COR-L47 (cell line): ENCODE measurements at regions not wholly inside any gene's neighbourhood (a gene's known extent, or its start where the extent isn't known, plus 50 kb on each side); places are given as distances from the start of the nearest gene placed in this dataset.
"Not testable (repeated sequence)": the region's sequence is repeated elsewhere in the genome, so short reads cannot be mapped to it uniquely, and the experiment has no call there.

ENCODE experiments used
- DNase-seq: peaks from one replicate; lab custom pipeline; 2025; lab: John Stamatoyannopoulos, UW

DNA sequence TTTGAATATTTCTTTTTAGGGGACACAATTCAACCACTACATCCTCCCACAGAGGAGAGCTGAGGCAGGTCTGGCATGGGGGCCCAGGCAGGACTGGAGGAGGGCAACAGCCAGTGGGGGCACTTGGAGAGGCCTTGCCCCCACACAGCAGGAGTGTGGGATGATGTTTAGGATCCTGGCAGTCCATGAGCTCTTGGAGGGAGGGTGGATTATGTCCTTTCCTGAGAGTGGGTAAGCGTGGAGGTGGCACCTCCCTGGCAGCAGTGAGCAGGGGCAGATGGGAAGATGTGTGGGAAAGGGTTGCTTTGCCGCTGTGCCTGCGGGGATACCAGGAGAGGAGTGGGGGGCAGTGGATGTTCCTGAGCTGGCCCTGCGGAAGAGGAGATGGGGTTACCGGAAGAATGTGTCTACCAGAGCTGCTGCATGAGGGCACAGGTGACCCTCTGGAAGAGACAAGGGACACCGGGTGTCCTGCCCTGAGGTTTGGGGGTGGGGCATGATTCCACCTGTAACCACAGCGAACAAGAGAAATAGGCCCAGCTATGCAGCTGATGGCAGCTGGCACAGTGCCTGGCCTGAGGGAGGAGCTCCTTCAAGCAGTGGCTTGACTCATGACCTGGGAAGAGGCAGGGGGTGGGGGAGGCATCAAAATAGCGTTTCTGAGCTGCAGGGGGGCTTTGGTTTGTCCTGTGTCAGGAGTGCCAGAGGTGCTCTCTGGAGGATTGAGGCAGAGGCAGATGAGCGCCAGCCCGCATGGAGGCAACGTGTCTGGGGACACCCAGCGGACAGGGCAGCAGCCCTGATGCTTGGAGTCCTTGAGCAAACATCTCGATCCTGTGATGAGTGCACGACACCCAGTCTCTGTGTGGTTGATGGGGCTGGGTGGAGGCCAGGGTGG is 123.9 kb upstream of the TMPRSS2 start:
- DNase-seq, result peak; percentile 16

DNA sequence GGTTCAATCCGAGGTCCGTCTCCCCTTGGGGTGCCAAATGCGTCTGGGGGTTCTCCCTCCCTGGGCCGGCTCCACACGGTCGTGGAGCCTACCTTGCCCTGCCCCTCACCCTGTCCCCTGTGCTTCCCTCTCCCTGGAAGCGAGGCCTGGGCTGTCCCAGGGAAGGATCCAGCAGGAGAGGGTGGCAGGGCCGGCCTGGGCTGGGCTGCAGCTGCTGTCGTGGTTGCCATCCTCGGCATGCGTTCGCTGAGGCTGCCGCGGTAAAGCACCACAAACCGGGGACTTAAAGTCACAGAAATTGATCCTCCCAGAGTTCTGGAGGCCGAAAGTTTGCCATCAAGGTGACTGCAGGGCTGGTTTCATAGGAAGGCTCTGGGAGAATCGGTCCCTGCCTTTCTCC is 123.0 kb upstream of the TMPRSS2 start:
- no peak for DNase-seq

DNA sequence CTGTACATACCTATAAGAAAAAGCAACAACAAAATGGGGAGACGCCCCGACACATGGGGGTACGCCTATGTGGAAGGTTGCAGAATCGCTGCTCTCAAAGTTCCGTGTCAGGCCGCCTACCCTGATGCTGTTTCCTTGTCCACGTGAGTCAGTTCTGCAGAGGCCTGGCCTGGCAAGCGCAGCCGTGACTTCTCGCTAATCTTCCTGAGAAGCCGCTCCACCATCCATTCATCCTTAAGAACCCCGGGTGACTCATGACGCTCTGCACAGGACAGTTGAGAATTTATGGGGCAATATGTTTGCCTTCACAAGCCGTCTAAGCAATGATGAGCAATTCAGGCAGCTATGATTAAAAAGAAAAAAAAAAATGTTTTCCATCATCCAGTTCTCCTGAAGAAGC is 122.3 kb upstream of the TMPRSS2 start:
- no peak for DNase-seq

DNA sequence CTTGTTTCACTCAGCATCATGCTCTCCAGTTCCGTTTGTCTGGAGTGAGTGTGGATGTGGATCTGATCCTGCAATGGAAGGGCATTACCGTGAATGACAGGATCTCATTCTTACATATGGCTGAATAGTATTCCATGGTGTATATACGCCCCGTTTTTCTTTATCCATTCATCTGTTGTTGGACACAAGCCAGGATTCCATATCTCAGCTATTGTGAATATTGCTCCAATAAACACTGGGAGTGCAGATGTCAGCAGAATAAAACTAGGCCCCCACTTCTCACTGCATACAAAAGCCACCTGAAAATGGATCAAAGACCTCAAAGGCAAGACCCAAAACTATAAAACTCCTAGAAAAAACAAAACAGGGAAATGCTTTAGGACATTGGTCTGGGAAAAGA is 120.3 kb upstream of the TMPRSS2 start:
- no peak for DNase-seq

DNA sequence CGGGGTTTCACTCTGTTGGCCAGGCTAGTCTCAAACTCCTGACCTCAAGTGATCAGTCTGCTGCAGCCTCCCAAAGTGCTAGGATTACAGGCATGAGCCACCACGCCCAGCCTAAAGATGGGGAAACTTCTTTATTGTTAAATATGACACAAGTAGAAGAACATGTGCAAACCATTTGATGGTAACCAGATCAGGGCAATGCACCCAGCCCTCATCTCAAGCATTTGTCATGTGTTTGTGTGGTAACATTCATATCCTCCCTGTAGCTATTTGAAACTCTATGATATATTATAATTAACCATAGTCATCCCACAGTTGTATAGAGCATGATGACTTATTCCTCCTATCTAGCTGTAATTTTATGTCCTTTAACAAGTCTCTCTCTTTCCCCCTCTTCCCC is 119.5 kb upstream of the TMPRSS2 start:
- DNase-seq, result no peak

DNA sequence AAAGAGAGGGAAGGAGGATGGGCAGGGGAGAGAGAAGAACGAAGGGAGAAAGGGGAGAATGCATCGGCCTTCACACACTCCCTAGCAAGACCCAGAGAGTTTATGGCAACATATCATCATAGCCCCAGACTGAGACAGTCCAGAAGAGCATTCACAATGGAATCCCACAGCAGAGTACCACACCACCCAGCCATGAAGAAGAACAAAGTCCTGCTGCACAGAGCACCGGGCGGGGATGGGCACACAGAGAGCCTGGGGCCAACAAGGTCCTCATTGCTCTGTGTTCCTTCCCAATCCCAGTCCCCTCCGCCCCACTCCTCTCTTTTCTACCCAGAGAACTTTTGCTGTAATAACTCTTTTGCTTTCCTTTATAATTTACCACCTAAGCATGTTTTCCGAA is 118.1 kb upstream of the TMPRSS2 start:
- no peak for DNase-seq

DNA sequence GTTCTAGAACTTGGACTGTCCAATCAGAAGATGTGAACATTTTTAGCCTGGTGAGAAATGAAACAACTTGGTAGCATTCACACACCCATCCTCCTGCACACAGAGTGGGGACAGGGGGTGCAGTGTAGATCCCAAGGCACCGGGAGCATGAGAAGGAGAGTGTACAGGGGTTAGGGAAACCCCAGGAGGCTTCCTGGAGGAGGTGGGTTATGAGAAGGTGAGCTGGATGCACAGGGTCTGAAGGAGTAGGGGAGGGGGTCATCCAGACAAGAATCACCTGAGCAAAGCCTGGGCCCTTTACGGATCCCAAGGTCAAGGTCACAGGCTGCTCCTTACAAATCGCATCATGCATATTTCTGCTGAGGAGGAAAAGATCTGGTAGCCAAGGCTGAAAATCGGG is 117.5 kb upstream of the TMPRSS2 start:
- no peak for DNase-seq

DNA sequence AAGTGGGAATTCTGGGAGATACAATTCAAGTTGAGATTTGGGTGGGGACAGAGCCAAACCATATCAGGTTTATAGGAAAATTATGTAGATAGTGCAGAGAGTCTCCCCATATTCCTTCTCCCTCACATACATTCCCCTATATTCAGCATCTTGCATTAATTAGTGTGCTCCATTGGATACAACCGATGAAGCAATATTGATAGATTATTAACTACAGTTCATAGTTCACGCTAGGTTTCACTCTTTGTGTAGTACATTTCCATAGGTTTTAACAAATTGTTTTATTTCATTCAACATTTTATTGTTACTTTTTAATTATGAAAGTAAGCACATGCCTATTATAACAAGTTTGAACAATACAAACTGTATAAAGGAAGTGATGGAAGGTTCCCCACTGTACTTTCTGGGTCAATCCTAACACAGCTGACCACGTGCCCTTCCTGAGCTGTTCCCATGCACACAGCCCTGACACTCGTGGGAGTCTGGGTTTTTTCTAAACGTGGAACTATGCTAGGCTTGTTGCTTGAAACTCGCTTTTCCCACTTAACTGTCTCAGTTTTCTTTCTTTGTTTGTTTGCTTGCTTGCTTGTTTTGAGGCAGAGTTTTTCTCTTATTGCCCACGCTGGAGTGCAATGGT is 116.8 kb upstream of the TMPRSS2 start:
- no peak for DNase-seq

DNA sequence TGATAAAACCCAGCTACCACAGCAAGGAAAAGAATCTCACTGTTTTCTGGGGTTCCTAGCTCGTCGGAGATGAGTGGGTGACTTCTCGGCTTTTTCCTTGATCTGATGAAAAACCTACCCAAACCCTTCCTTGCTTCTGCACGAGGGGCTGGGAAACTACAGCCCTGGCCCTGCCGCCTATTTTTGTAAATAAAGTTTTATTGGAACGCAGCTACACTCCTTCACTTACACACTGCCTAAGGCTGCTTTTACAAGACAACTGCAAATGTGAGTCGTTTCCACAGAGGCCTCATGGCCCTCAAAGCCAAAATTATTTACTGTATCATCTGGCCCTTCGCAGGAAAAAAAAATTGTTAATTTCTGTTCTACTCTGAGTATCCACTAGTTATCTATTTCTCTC is 116.0 kb upstream of the TMPRSS2 start:
- DNase-seq, result no peak

DNA sequence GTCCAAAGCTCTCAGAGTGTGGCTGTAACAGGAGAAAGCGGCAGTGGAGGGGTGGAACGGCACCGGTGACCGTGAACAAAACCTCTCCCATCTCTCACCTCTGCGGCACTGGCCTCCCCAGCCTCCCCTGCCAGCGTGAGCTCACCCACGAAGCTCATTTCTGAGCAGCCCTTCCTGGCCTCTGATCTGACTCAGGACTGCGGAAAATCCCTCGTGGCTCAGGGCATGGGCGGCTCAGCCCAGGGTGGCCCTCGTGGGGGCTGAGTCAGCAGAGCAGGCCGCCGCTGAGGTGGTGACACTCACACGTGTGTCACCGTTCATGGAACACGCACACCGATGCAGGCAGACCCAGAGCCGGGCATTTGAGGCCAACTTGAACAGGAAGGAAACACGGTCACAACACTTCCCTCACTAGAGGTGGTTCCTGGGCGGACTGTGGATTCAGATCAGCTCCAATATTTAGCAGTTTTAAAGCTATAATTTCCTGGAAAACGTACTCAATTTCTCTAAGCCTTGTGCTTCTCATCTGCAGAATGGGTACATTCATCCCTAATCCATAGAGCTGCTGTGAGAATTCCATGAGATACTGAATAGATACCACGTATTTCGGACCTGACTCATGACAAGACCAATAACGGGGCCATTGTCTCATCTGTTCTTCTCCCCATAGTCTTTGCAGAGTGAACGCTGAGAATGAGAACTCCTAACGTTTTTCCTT is 115.0 kb upstream of the TMPRSS2 start:
- no peak for DNase-seq

DNA sequence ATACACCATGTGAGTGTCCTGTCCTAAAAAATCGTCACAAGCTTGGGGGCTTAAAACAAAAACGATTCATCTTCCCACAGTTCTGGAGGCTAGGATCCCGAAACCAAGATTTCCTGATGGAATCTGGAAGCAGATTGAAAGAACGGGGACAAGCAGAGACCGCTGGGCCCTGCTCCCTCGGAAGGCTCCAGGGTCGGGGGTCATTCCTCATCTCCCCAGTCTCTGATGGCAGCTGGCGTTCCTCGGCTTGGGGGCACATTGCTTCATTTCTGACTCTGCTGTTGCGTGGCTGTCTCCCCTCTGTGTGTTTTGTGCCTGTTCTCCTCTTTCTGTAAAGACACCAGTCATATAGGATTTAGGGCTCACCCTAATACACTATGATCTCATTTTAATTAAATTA is 114.2 kb upstream of the TMPRSS2 start:
- DNase-seq, result no peak

DNA sequence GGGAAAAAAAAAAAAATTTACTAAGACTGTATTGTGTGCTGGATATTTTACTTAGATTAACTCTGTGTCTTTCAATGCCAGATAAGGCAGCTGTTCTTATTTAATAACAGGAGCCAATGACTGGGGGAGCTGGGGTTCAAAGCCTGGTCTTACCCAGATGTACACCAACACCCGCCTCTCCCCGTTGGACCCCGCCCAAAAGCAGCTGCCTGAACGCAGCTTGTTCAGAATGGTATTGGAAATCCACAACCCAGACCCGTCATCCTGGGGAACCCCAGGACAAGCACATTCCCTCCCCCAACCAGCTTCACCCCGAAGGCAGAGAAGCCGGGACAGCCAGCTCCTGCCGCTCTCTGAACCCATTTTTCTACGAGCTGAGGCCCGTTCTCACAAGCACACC is 113.6 kb upstream of the TMPRSS2 start:
- DNase-seq, result no peak

DNA sequence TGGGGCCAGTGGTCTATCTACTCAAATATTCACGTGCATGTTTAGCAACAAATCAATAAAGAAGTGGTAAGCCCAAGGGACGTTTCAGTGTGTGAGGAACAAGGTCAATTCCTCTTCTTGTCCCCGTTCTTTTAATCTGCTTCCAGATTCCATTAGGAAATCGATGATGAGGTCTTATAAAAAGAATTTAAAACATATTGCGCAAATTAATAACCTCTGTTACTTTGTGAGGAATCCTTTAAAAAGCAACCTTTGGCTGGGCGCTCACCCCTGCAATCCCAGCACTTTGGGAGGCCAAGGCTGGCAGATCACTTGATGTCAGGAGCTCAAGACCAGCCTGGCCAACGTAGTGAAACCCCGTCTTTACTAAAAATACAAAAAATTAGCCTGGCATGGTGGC is 113.0 kb upstream of the TMPRSS2 start:
- no peak for DNase-seq

DNA sequence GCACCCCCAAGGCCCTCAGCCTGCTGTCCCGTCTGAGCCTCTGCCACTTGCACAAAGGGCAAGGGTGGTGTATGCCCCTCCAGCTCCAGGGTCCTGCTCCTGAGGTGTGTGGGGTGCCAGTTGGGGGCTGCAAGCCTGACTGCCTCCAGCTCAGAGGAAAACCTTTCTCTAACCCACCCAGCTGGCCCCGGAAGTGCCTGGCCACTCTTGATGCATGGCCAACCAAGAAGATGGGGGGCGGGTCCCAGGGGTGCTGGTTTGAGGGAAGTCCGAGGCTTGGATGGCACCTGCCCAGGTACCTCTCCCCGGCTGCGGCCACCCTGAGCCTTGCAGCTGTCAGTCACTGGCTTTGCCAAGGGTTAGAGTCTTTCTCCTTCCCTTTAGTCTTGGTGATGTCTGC is 112.6 kb upstream of the TMPRSS2 start:
- no peak for DNase-seq

DNA sequence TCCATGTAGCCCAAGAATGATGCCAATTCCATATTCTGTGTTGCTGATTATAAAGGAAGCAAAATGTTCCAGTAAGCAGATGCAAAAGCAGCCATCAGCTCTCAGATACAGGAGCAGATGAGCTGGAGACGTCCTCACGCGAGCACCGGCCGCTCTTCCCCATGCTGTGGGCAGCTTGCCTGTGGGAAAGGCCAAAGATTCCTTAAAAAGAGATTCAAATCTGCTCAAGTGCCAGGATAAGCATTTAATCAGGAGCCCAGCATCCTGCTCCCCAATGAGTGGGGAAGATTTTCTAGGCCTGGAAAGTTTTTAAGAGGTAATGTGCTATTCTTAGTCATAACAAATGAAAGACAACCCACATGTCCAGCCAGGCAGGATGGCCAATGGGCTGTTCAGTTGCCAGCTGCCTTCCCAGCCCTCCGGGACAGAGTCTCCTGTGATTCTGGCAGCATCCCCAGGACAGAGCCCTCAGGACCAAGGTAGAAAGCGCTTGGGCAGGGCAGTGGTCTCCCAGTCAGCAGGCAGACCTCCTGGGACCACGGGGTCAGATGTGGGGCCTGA is 108.2 kb upstream of the TMPRSS2 start:
- no peak for DNase-seq

DNA sequence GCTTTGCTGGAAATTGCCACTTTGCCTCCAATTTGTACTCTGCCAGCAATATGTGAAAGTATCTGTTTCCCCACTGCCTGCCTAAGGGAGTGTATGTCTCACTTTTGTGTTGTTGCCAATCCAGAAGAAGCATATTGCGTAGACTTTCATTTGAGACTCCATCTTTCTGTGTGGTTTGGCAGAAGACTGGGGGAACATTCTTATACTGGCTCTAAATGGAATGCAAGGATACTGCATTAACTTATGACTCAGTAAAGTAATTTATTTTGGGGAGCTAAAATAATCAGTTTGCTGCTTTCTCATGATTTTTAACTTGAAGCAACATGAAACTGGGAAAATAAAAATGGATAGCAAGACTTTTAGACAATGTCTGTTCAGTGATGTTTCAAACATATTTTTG is 107.7 kb upstream of the TMPRSS2 start:
- no peak for DNase-seq

DNA sequence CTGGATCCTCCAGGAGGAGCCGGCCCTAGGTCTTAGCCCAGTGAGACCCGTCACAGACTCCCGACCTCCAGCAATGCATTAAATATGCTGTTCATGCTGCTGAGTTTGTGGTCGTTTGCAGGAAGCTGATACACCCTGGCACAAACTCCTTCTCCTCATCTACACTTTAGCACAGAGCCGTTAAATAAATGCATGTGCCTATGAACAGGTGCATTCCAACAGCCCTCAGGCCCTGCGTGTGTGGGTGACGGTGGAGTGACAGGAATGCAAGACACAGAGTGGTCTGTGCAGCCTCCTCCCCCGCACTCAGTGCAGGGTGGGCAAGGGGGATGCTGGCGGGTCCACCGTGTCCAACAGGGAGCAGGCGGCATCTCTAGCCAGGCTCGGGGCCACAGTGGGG is 106.6 kb upstream of the TMPRSS2 start:
- DNase-seq, result no peak

DNA sequence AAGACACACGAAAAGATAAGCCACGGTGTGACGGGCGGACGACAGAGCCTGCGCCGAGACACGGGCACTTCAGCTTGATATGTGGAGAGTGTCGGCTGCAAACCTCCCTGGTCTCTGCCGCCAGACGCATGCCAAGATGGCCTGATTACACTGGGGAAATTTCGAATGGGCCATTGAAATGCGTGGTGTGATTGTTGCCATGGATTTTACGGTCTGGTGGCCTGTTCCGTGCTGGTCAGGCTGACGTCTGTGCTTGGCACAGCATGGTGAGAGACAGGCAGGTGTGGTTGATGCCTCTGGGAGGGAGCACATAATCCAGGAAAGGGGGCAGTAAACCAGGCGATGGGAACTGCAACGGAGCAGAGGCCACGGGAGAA is 105.6 kb upstream of the TMPRSS2 start:
- DNase-seq, result no peak

DNA sequence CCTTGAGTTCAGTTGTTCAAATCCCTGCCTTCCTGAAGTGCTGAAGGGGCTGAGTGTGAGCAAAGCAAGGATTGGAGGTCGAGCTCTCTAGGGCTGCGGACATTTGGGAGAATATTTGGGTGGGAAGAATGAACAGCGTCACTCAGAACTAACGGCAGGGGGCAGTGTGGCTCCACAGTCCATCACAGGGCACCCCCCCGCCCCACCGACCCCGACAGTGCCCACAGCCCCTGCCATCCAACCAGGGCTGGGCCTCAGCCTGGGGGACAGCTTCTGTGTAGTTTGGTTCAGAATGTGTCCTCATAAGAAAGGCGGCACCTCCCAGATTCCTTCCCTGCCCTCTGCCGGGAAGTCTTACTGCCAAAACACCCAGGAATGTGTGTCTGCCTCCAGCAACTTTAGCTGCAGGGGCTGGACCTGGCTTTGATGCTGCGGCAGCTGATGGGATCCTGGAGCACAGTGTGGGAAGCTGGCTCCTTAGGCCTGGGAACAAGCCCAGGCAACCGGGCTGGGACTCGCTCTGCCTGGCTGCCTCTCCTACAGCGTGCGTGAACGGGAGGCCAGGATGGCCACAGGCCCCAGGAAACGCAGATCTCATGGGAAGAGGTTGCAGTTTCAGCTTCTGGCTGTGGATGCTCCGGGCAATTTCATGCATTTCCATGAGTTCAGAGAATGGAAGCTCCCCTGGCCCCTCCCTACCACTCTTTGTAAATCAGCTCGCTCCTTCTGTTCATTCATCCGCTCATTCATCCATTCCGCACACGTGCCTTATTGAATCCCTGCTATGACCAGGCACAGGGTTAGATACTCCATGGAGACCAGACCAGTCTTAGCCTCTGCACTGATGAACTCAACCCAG is 104.9 kb upstream of the TMPRSS2 start:
- DNase-seq, result peak; percentile 11

DNA sequence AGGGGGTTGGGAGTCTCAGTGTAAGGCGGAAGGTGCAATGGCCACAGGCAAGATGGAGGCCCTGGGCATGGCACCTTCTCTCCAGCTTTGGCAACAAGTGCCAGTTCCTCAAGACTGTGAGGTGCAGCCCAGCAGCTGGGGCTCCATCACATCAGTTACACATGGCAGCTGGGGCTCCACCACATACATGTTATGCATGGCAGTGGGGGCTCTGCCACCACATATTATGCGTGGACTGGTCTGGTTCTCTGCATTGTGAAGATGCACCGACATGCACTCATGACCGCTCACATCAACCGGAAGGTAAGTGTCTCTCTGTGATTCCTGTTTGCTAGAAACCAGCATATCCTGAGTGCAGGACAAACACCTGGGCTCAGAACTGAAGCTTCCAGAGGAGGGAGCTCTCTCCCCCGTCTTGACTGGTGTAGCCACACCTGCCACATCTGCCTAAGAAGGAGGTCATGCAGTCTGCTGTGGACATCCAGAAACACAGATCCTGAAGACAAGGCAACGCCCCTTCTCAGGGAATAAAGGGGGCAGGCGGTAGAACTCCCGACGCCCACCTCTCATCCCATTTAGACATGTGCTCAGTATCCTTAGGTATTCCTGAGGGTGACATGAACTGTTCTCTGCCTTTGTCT is 104.1 kb upstream of the TMPRSS2 start:
- peak; percentile 50 for DNase-seq

DNA sequence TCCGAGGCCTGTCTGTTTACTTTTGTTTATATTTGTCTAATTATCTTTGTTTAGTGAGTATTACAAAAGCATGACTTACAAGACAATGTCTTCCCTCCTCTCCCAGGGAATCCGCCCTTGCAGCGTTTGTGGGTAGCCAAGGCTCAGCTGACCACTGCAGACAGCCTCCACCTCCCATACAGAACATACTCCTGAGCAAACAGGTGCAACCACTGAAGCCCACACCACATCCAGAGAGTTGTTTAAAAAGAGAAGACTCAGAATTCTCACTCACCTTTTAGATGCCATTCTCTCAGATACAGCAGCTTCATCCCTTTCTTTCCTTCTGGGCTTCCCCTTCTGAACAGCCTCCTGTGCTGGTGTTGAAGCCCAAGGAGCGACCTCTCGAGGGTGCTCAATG is 103.5 kb upstream of the TMPRSS2 start:
- no peak for DNase-seq

DNA sequence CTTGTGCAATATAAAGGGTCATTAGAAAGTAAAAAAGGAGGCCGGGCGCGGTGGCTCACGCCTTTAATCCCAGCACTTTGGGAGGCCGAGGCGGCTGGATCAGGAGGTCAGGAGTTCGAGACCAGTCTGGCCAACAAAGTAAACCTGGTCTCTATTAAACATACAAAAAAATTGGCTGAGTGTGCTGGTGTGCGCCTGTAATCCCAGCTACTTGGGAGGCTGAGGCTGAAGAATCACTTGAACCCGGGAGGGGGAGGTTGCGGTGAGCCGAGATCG is 102.8 kb upstream of the TMPRSS2 start:
- DNase-seq, result not testable (repeated sequence)
